Gastroesophageal sphincter (tissue), 4 donors: ENCODE measurements at regions not wholly inside any gene's neighbourhood (a gene's known extent, or its start where the extent isn't known, plus 50 kb on each side); places are given as distances from the start of the nearest gene placed in this dataset.

ENCODE experiments used
- ATAC-seq: fragments of 150-250 bp; one replicate; pipeline ENCODE4 v1.9.1; 2016; ENCODE audit warnings: mild to moderate bottlenecking, moderate library complexity
- H3K27ac ChIP-seq, 4 donors: fragments of 200-600 bp; sonication (generic) in 3 of 4; 1 replicate in 3 of 4; 2 replicates in 1 of 4; pipeline ENCODE4 v1.5.1; 2016 to 2019
- H3K27me3 ChIP-seq: fragments of 200-600 bp; sonication (generic); one replicate; pipeline ENCODE4 v1.5.1; 2019
- H3K36me3 ChIP-seq, 2 donors: fragments of 200-600 bp; sonication (generic); one replicate each; pipeline ENCODE4 v1.5.1; 2019; ENCODE audit warnings: control low read depth in 1 of 2
- H3K4me1 ChIP-seq, 3 donors: fragments of 200-600 bp; sonication (generic); 1 replicate in 2 of 3; 2 replicates in 1 of 3; pipeline ENCODE4 v1.5.1; 2016 to 2019; ENCODE audit warnings: control low read depth in 2 of 3
- H3K4me3 ChIP-seq, 2 donors: fragments of 200-600 bp; sonication (generic); one replicate each; pipeline ENCODE4 v1.5.1; 2019; ENCODE audit warnings: mild to moderate bottlenecking in 1 of 2, moderate library complexity in 1 of 2
- H3K9me3 ChIP-seq, 3 donors: fragments of 200-600 bp; sonication (generic); one replicate each; pipeline ENCODE4 v1.5.1; 2017 to 2019; ENCODE audit warnings: control low read depth in 2 of 3
- CTCF ChIP-seq, 4 experiments: fragments of 200-600 bp in 2 of 4; fragments of 450-650 bp in 2 of 4; sonication (generic) in 1 of 4; IDR thresholded peaks; one replicate each; pipeline ENCODE4 v1.5.1; 2017 to 2019; ENCODE audit warnings: antibody characterized with exemption in 4 of 4, mild to moderate bottlenecking in 2 of 4, moderate library complexity in 2 of 4
- EP300 ChIP-seq: sonication (generic); formaldehyde crosslinking; IDR thresholded peaks from one replicate; pipeline ENCODE4 v1.6.1; 2017; ENCODE audit warnings: antibody characterized with exemption, mild to moderate bottlenecking
- POLR2A ChIP-seq, 2 donors: fragments of 450-650 bp; IDR thresholded peaks; one replicate each; pipeline ENCODE4 v1.6.1; 2017; ENCODE audit warnings: antibody characterized with exemption in 2 of 2, mild to moderate bottlenecking in 2 of 2, moderate library complexity in 1 of 2
- POLR2AphosphoS5 ChIP-seq: sonication (generic); formaldehyde crosslinking; IDR thresholded peaks from one replicate; pipeline ENCODE4 v1.6.1; 2017; ENCODE audit warnings: antibody characterized with exemption
- WGBS, 2 donors: methylation state at CpG; one replicate each; pipeline ENCODE4 v1.1.5; 2018; ENCODE audit warnings: low coverage in 1 of 2; 5-methylcytosine and 5-hydroxymethylcytosine counted together

DNA sequence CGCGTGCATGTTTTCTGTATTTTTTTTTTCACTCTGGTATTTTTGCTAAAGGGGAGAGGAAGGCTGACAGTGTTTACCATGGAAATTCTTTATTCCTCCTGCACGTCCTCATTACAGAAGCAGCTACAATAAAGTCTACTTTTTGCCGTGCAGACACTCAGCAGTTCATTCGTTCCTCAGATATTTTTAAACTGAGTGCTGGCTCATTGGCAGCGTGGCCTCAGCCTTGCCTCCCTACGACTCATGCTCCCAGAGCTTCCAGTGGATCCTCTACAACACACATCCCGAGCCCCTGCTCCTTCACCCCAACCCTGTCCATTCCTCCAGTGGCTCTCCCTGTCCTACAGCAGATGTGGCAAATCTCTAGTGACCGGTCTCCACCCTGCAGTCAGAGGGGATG lies 239.2 kb upstream of the ZMIZ1 start:
- Histone ChIP-seq H3K36me3 (no peaks in the 10 kb centered on the region), H3K4me3 (no peak overlapping the region), H3K9me3 (peaks cover 0 to 6% (median 0%) of the 10 kb centered on the region in 3 donors), H3K27me3 (no peaks in the 10 kb centered on the region), H3K4me1 (peaks cover 0 to 9% (median 0%) of the 10 kb centered on the region in 3 donors), H3K27ac (no peak overlapping the region)
- 30 to 36% methylated on average over 8 to 9 of the region's 9 CpGs for WGBS, 2 donors
- TF ChIP-seq EP300 (no peak), POLR2A (IDR thresholded peaks at IDR 0.05) (no peak), CTCF (IDR thresholded peaks at IDR 0.05) (no peak), POLR2AphosphoS5 (no peak)
- ATAC-seq, result no peak

DNA sequence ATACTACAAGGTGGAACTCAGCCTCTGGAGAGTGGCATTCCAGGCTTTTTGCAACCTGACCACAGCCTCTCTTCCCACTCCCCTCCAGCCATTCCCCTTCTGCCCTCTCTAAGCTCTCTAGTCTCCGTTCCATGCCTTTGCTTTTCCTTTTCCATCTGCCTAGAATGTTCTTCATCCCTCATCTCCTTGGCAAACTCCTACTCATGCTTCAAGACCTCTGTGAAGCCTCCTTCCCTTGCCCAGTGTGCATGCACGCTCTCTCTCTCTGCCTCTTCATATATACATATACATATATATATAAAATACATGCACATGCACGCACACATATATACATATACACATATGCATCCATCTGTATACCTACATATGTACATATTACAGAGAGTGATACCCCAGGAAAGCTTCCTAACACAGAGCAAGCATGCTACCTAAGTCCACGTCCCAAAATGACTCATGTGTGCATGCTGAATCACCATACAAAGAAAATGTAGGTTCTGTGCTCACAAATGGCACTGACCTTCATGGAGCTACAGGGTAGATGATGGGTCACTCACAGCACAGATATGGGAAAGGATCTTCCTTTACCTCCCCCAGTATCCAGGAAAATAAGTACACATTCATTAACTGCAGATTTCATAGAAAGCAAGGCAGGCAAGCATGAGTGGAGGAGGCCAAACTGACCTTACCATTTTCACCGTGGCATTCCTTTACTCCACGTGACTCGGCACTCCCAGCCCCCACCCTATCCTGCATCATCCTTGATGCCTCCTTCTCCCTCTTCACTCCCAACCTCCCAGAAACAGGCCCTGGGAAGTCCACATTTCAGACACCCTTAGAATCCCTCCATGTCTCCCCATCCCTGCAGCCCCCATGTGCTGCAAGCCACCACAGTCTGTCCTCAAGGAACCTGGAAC lies 238.4 kb upstream of the ZMIZ1 start:
- H3K27me3 ChIP-seq, result no peaks in the 10 kb centered on the region
- H3K36me3 ChIP-seq, result no peaks in the 10 kb centered on the region
- WGBS, 2 donors, result 54 to 70% methylated on average over 6 to 7 of the region's 7 CpGs
- H3K9me3 ChIP-seq, result peaks cover 0 to 6% (median 0%) of the 10 kb centered on the region in 3 donors
- no peak overlapping the region for H3K27ac ChIP-seq
- TF ChIP-seq CTCF (IDR thresholded peaks at IDR 0.05), result no peak
- TF ChIP-seq POLR2AphosphoS5, result no peak
- no peak for TF ChIP-seq POLR2A (IDR thresholded peaks at IDR 0.05)
- TF ChIP-seq EP300, result no peak
- ATAC-seq, result no peak
- no peak overlapping the region for H3K4me3 ChIP-seq
- peaks cover 0 to 9% (median 0%) of the 10 kb centered on the region in 3 donors for H3K4me1 ChIP-seq

GRCh38 chr10:78830976-78831375 lies 237.8 kb upstream of the ZMIZ1 start:
- H3K4me1 ChIP-seq, result peaks cover 0 to 9% (median 0%) of the 10 kb centered on the region in 3 donors
- 80 to 82% methylated on average over 2 to 5 of the region's 7 CpGs for WGBS, 2 donors
- TF ChIP-seq POLR2AphosphoS5 (no peak), EP300 (no peak), POLR2A (IDR thresholded peaks at IDR 0.05) (no peak), CTCF (IDR thresholded peaks at IDR 0.05) (no peak)
- H3K36me3 ChIP-seq, result no peaks in the 10 kb centered on the region
- peaks cover 0 to 6% (median 0%) of the 10 kb centered on the region in 3 donors for H3K9me3 ChIP-seq
- no peak overlapping the region for H3K4me3 ChIP-seq
- H3K27me3 ChIP-seq, result no peaks in the 10 kb centered on the region
- no peak for ATAC-seq
- no peak overlapping the region for H3K27ac ChIP-seq

DNA sequence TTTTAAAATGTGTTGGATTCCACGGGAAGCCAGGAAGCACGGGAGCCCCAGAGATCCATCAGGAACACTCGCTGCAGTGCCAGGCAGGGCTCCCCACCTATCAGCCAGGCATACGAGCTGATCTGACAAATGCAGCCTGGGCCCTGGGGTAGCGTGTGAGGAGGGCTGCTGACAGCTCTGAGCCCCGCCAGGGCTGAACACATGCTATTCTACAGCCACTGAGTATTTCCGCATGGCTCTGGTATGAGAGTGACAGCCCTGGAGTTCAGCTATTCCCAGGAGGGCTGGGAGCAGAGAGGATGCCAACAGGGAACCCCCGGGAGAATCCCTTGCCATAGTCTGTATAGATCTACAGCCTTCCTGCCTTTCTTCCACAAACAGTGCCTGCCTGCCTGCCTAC lies 237.3 kb upstream of the ZMIZ1 start:
- TF ChIP-seq EP300 (no peak), POLR2AphosphoS5 (no peak), CTCF (IDR thresholded peaks at IDR 0.05) (no peak), POLR2A (IDR thresholded peaks at IDR 0.05) (no peak)

GRCh38 chr10:78832281-78832680 lies 236.5 kb upstream of the ZMIZ1 start:
- H3K27ac ChIP-seq, result no peak overlapping the region
- H3K9me3 ChIP-seq, result peaks cover 0 to 6% (median 0%) of the 10 kb centered on the region in 3 donors
- ATAC-seq, result no peak
- H3K27me3 ChIP-seq, result no peaks in the 10 kb centered on the region
- 80 to 100% methylated on average over 1 of the region's 2 CpGs for WGBS, 2 donors
- no peak for TF ChIP-seq CTCF (IDR thresholded peaks at IDR 0.05)
- TF ChIP-seq EP300, result no peak
- no peak for TF ChIP-seq POLR2AphosphoS5
- TF ChIP-seq POLR2A (IDR thresholded peaks at IDR 0.05), result no peak
- no peaks in the 10 kb centered on the region for H3K36me3 ChIP-seq
- H3K4me1 ChIP-seq, result peaks cover 0 to 9% (median 0%) of the 10 kb centered on the region in 3 donors
- H3K4me3 ChIP-seq, result no peak overlapping the region

More for the DNA sequence above, 237.3 kb upstream of the ZMIZ1 start:
- Histone ChIP-seq H3K27me3 (no peaks in the 10 kb centered on the region), H3K9me3 (peaks cover 0 to 6% (median 0%) of the 10 kb centered on the region in 3 donors), H3K36me3 (no peaks in the 10 kb centered on the region), H3K27ac (no peak overlapping the region), H3K4me3 (no peak overlapping the region), H3K4me1 (peaks cover 0 to 9% (median 0%) of the 10 kb centered on the region in 3 donors)
- no peak for ATAC-seq
- WGBS, 2 donors, result 50 to 83% methylated on average over 1 of the region's 8 CpGs
